Loucy (cell line): ENCODE measurements at regions not wholly inside any gene's neighbourhood (a gene's known extent, or its start where the extent isn't known, plus 50 kb on each side); places are given as distances from the start of the nearest gene placed in this dataset.

ENCODE experiments used
- H2AFZ ChIP-seq: fragments of 200-600 bp; sonication (generic); 2 replicates; pipeline ENCODE4 v1.6.0; 2016; ENCODE audit warnings: antibody characterized with exemption, mild to moderate bottlenecking, low read length, moderate library complexity
- H3F3A ChIP-seq: fragments of 200-600 bp; 2 replicates; pipeline ENCODE4 v1.6.0; 2016; ENCODE audit warnings: antibody characterized with exemption, low read depth, mild to moderate bottlenecking
- H3K27me3 ChIP-seq: fragments of 200-600 bp; sonication (generic); 2 replicates; pipeline ENCODE4 v1.6.1; 2014; ENCODE audit warnings: low read length, mild to moderate bottlenecking; ENCODE audit not compliant: insufficient read depth, poor library complexity, severe bottlenecking
- H3K36me3 ChIP-seq: fragments of 200-600 bp; sonication (generic); 2 replicates; pipeline ENCODE4 v1.6.1; 2016; ENCODE audit warnings: low read length; ENCODE audit not compliant: insufficient read depth
- H3K4me1 ChIP-seq: fragments of 200-600 bp; sonication (generic); 2 replicates; pipeline ENCODE4 v1.5.1; 2014; ENCODE audit warnings: low read length, mild to moderate bottlenecking; ENCODE audit not compliant: insufficient read depth, poor library complexity, severe bottlenecking
- H3K4me2 ChIP-seq: fragments of 200-600 bp; sonication (generic); 2 replicates; pipeline ENCODE4 v1.6.0; 2014; ENCODE audit warnings: antibody characterized with exemption, low read length, low read depth, mild to moderate bottlenecking; ENCODE audit not compliant: poor library complexity, severe bottlenecking
- H3K4me3 ChIP-seq: fragments of 200-600 bp; sonication (generic); 2 replicates; pipeline ENCODE4 v1.5.1; 2014; ENCODE audit warnings: low read length, mild to moderate bottlenecking, mixed read lengths; ENCODE audit not compliant: poor library complexity, severe bottlenecking
- H3K79me2 ChIP-seq: fragments of 200-600 bp; sonication (generic); 2 replicates; pipeline ENCODE4 v1.6.1; 2014; ENCODE audit warnings: low read length; ENCODE audit not compliant: insufficient read depth
- H3K9ac ChIP-seq: fragments of 200-600 bp; sonication (generic); 2 replicates; pipeline ENCODE4 v1.6.0; 2014; ENCODE audit warnings: mild to moderate bottlenecking, low read depth, low read length, moderate library complexity; ENCODE audit not compliant: poor library complexity, severe bottlenecking
- H3K9me2 ChIP-seq: fragments of 200-600 bp; sonication (generic); replicated peaks from 2 replicates; pipeline ENCODE4 v1.6.1; 2016; ENCODE audit warnings: low read depth, low read length, mixed read lengths
- H3K9me3 ChIP-seq: fragments of 200-600 bp; sonication (generic); 2 replicates; pipeline ENCODE4 v1.6.1; 2014; ENCODE audit warnings: mild to moderate bottlenecking, antibody characterized with exemption, low read length, low read depth; ENCODE audit not compliant: insufficient read depth
- H4K20me1 ChIP-seq: fragments of 200-600 bp; sonication (generic); 2 replicates; pipeline ENCODE4 v1.6.0; 2014; ENCODE audit warnings: antibody characterized with exemption, low read length, mild to moderate bottlenecking; ENCODE audit not compliant: insufficient read depth, poor library complexity, severe bottlenecking
- CTCF ChIP-seq: fragments of 200-600 bp; sonication (generic); conservative IDR thresholded peaks from 2 replicates; pipeline ENCODE4 v1.5.1; 2014; ENCODE audit warnings: mild to moderate bottlenecking, antibody characterized with exemption, low read length
- EZH2phosphoT487 ChIP-seq: fragments of 200-600 bp; IDR thresholded peaks from 2 replicates; pipeline ENCODE4 v1.6.1; 2018; ENCODE audit warnings: antibody characterized with exemption, mild to moderate bottlenecking, moderate library complexity, borderline replicate concordance

- Histone ChIP-seq H3F3A (no peaks in the 10 kb centered on the region), H3K4me2 (no peak overlapping the region), H3K4me1 (no peaks in the 10 kb centered on the region), H4K20me1 (no peaks in the 10 kb centered on the region), H3K79me2 (no peaks in the 10 kb centered on the region), H2AFZ (no peak overlapping the region), H3K36me3 (no peaks in the 10 kb centered on the region), H3K4me3 (no peak overlapping the region), H3K9me3 (peaks cover 2% of the 10 kb centered on the region; the same call in 1 of the 2 replicates), H3K9me2 (no peaks in the 10 kb centered on the region), H3K9ac (no peak overlapping the region), H3K27me3 (no peaks in the 10 kb centered on the region)
- no peak for TF ChIP-seq CTCF
- no peak for TF ChIP-seq EZH2phosphoT487
Measured at GRCh38 chr14:104477117-104477623, 102.4 kb upstream of the C14orf180 start.

GRCh38 chr14:104477666-104478380 is 101.7 kb upstream of the C14orf180 start:
- Histone ChIP-seq H3K79me2 (no peaks in the 10 kb centered on the region), H2AFZ (no peak overlapping the region), H4K20me1 (no peaks in the 10 kb centered on the region), H3K9me3 (peaks cover 2% of the 10 kb centered on the region; the same call in 1 of the 2 replicates), H3F3A (no peaks in the 10 kb centered on the region), H3K27me3 (no peaks in the 10 kb centered on the region), H3K4me1 (no peaks in the 10 kb centered on the region), H3K36me3 (no peaks in the 10 kb centered on the region), H3K4me3 (no peak overlapping the region), H3K9ac (no peak overlapping the region), H3K4me2 (no peak overlapping the region), H3K9me2 (no peaks in the 10 kb centered on the region)
- TF ChIP-seq CTCF (no peak), EZH2phosphoT487 (no peak)

- Histone ChIP-seq H3K27me3 (no peaks in the 10 kb centered on the region), H3F3A (no peaks in the 10 kb centered on the region), H3K4me1 (no peaks in the 10 kb centered on the region), H3K79me2 (no peaks in the 10 kb centered on the region), H2AFZ (no peak overlapping the region), H3K4me3 (no peak overlapping the region), H3K9ac (no peak overlapping the region), H3K4me2 (no peak overlapping the region), H3K9me2 (no peaks in the 10 kb centered on the region), H3K9me3 (peaks cover 2% of the 10 kb centered on the region; the same call in 1 of the 2 replicates), H3K36me3 (no peaks in the 10 kb centered on the region), H4K20me1 (no peaks in the 10 kb centered on the region)
- TF ChIP-seq CTCF: no peak
- no peak for TF ChIP-seq EZH2phosphoT487
Measured at GRCh38 chr14:104478656-104479055, 100.9 kb upstream of the C14orf180 start.
